IMR-90 (cell line): ENCODE measurements at regions not wholly inside any gene's neighbourhood (a gene's known extent, or its start where the extent isn't known, plus 50 kb on each side); places are given as distances from the start of the nearest gene placed in this dataset.

Experiments
- ATAC-seq: fragments of 200-7000 bp; cut with Tn5 transposase; 2 replicates; pipeline ENCODE4 v1.9.1; 2020; ENCODE audit warnings: low read depth, mild to moderate bottlenecking, moderate library complexity
- BruUV-seq: library from RNA; stranded (reverse); fragments of 400-500 nt; replicated peaks from 2 replicates; lab custom pipeline; 2021; lab: Mats Ljungman, UMichigan
- CTCF ChIA-PET: fragments of 300-600 bp; formaldehyde crosslinking; extraction: SDS; loops from one replicate; lab custom pipeline; 2021; ENCODE audit warnings: antibody characterized with exemption; lab: Yijun Ruan, JAX
- POLR2A ChIA-PET: fragments of 300-600 bp; sonication (Branson Sonifier 250); formaldehyde crosslinking; loops from one replicate; lab custom pipeline; 2022; ENCODE audit warnings: antibody characterized with exemption; ENCODE audit not compliant: unreplicated experiment; lab: Charles Lee
- DNase-seq: peaks from one replicate; pipeline ENCODE4 v3.0.0; 2013
- H2AFZ ChIP-seq: replicated peaks from 2 replicates; pipeline ENCODE3; 2013; ENCODE audit warnings: low read length, mild to moderate bottlenecking; ENCODE audit not compliant: poor library complexity
- H2AK5ac ChIP-seq: 2 replicates; pipeline ENCODE4 v1.6.1; 2013; ENCODE audit warnings: low read depth, low read length, inconsistent platforms
- H2AK9ac ChIP-seq: replicated peaks from 2 replicates; pipeline ENCODE3; 2013; ENCODE audit warnings: mild to moderate bottlenecking, low read depth, low read length, moderate library complexity; ENCODE audit not compliant: poor library complexity
- H2BK120ac ChIP-seq: 2 replicates; pipeline ENCODE4 v1.6.1; 2013; ENCODE audit warnings: low read depth, low read length, inconsistent platforms
- H2BK15ac ChIP-seq: 3 replicates; pipeline ENCODE4 v1.6.1; 2013; ENCODE audit warnings: low read depth, low read length, inconsistent platforms
- H2BK20ac ChIP-seq: 2 replicates; pipeline ENCODE4 v1.6.1; 2013; ENCODE audit warnings: low read depth, mild to moderate bottlenecking, inconsistent platforms, low read length, moderate library complexity
- H2BK5ac ChIP-seq: 2 replicates; pipeline ENCODE4 v1.6.1; 2013; ENCODE audit warnings: mild to moderate bottlenecking, low read depth, low read length, inconsistent platforms; ENCODE audit not compliant: poor library complexity, severe bottlenecking
- H3K14ac ChIP-seq: replicated peaks from 2 replicates; pipeline ENCODE4 v1.6.1; 2013; ENCODE audit warnings: low read depth, low read length, inconsistent platforms
- H3K18ac ChIP-seq: 2 replicates; pipeline ENCODE4 v1.6.1; 2013; ENCODE audit warnings: low read depth, low read length, control low read depth
- H3K23ac ChIP-seq: 2 replicates; pipeline ENCODE4 v1.6.1; 2013; ENCODE audit warnings: low read depth, low read length, inconsistent platforms
- H3K27ac ChIP-seq: 2 replicates; pipeline ENCODE4 v1.5.1; 2013; ENCODE audit warnings: mild to moderate bottlenecking, control low read depth, low read length; ENCODE audit not compliant: insufficient read depth
- H3K27me3 ChIP-seq: 2 replicates; pipeline ENCODE4 v1.6.1; 2013; ENCODE audit warnings: low read length; ENCODE audit not compliant: control insufficient read depth, insufficient read depth
- H3K36me3 ChIP-seq: 2 replicates; pipeline ENCODE4 v1.6.1; 2013; ENCODE audit warnings: low read length, mixed read lengths; ENCODE audit not compliant: control insufficient read depth, insufficient read depth
- H3K4ac ChIP-seq: 2 replicates; pipeline ENCODE4 v1.6.1; 2013; ENCODE audit warnings: low read depth, low read length, inconsistent platforms
- H3K4me1 ChIP-seq: 2 replicates; pipeline ENCODE4 v1.6.1; 2013; ENCODE audit warnings: low read length, mixed read lengths; ENCODE audit not compliant: control insufficient read depth, insufficient read depth
- H3K4me2 ChIP-seq: 2 replicates; pipeline ENCODE4 v1.6.1; 2013; ENCODE audit warnings: low read depth, mild to moderate bottlenecking, control low read depth, low read length, moderate library complexity
- H3K4me3 ChIP-seq: 2 replicates; pipeline ENCODE4 v1.5.1; 2013; ENCODE audit warnings: low read depth, mild to moderate bottlenecking, control low read depth, low read length, moderate library complexity; ENCODE audit not compliant: insufficient read depth
- H3K56ac ChIP-seq: 2 replicates; pipeline ENCODE4 v1.6.1; 2013; ENCODE audit warnings: low read length, inconsistent platforms; ENCODE audit not compliant: insufficient read depth; ENCODE audit errors: extremely low read depth
- H3K79me1 ChIP-seq, 2 experiments: 2 replicates each; pipeline ENCODE4 v1.6.1; 2013; ENCODE audit warnings: low read length in 2 of 2, inconsistent platforms in 1 of 2, low read depth in 1 of 2
- H3K9ac ChIP-seq: 2 replicates; pipeline ENCODE4 v1.6.1; 2013; ENCODE audit warnings: low read depth, low read length, control low read depth
- H3K9me1 ChIP-seq: 2 replicates; pipeline ENCODE4 v1.6.1; 2013; ENCODE audit warnings: low read length, inconsistent platforms; ENCODE audit not compliant: insufficient read depth
- H3K9me3 ChIP-seq: 2 replicates; pipeline ENCODE4 v1.6.1; 2013; ENCODE audit warnings: low read length; ENCODE audit not compliant: control insufficient read depth, insufficient read depth
- H4K20me1 ChIP-seq: 2 replicates; pipeline ENCODE4 v1.6.1; 2013; ENCODE audit warnings: low read length, inconsistent platforms; ENCODE audit not compliant: insufficient read depth
- H4K5ac ChIP-seq: 2 replicates; pipeline ENCODE4 v1.6.1; 2013; ENCODE audit warnings: mild to moderate bottlenecking, low read depth, low read length, control low read depth
- H4K8ac ChIP-seq, 2 experiments: 2 replicates each; pipeline ENCODE4 v1.6.1; 2013; ENCODE audit warnings: low read depth in 2 of 2, low read length in 2 of 2, control low read depth in 1 of 2, inconsistent platforms in 1 of 2
- H4K91ac ChIP-seq: 2 replicates; pipeline ENCODE4 v1.6.1; 2013; ENCODE audit warnings: low read depth, low read length, inconsistent platforms; ENCODE audit not compliant: insufficient read depth
- BHLHE40 ChIP-seq: fragments of 150-350 bp; IDR thresholded peaks from 2 replicates; pipeline ENCODE4 v1.6.1; 2016; ENCODE audit warnings: mild to moderate bottlenecking, low read depth, low read length
- CEBPB ChIP-seq: IDR thresholded peaks from 2 replicates; pipeline ENCODE4 v1.6.1; 2012; ENCODE audit warnings: low read depth, low read length, improper control_type of control experiment
- ELK1 ChIP-seq: fragments of 150-350 bp; IDR thresholded peaks from 2 replicates; pipeline ENCODE4 v1.6.1; 2016; ENCODE audit warnings: low read depth, mild to moderate bottlenecking, low read length, moderate library complexity, borderline replicate concordance
- FOS ChIP-seq: fragments of 150-350 bp; IDR thresholded peaks from 2 replicates; pipeline ENCODE4 v1.6.1; 2016; ENCODE audit warnings: low read depth, low read length
- MAFK ChIP-seq: IDR thresholded peaks from 2 replicates; pipeline ENCODE4 v1.6.1; 2012; ENCODE audit warnings: low read depth, low read length, improper control_type of control experiment
- WGBS, 2 experiments: methylation state at CpG; one replicate each; pipeline versions ENCODE4 v1.1.5 to v1.1.7; 2013; ENCODE audit warnings: missing lambda C conversion rate in 2 of 2; ENCODE audit not compliant: insufficient read length in 1 of 2; ENCODE audit errors: extremely low coverage in 2 of 2; 5-methylcytosine and 5-hydroxymethylcytosine counted together
- dilution Hi-C: fragments of 300-500 bp; cut with HindIII; formaldehyde crosslinking; loops from one replicate; pipeline ENCODE4 v1.14.3; 2018; ENCODE audit warnings: low sequenced_read_pairs; ENCODE audit not compliant: unreplicated experiment
- in situ Hi-C: fragments of 300-500 bp; cut with MboI; formaldehyde crosslinking; loops from 3 replicates; pipeline ENCODE4 v1.14.3; 2019; ENCODE audit warnings: low sequenced_read_pairs, inconsistent platforms, mixed read lengths
- intact Hi-C: fragments of 100-400 bp; cut with micrococcal nuclease; formaldehyde crosslinking; loops from 2 replicates; pipeline ENCODE4 v1.10.0; 2022

DNA sequence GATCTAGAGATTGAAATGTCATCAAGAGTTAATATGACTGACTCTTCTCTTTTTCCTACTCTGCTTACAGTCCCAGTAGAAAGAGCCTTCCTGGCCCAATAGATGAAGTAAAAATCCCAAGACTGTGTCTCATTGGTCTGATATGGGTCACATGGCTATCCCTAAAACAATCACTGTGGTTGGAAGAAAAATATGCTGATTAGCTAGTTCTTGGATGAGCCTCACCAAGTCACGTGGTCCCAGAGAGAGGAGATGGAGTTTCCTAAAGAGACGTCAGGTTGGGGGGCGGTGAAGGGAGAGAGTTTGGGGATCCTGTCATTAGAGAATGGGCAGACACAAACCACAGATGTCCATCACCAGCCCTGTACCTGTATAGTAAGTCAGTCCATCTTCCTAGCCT, 466.3 kb downstream of the HAPSTR1 start:
- Histone ChIP-seq H3K27ac (no peak overlapping the region), H4K91ac (no peak overlapping the region), H3K4me2 (no peak overlapping the region), H3K9me1 (no peaks in the 10 kb centered on the region), H3K4me1 (no peaks in the 10 kb centered on the region), H4K5ac (no peak overlapping the region), H4K8ac (no peak overlapping the region), H3K4ac (no peak overlapping the region), H3K18ac (no peak overlapping the region), H2BK5ac (no peak overlapping the region), H3K56ac (no peak overlapping the region), H2AK5ac (no peak overlapping the region), H4K20me1 (no peaks in the 10 kb centered on the region), H3K27me3 (no peaks in the 10 kb centered on the region), H2AK9ac (no peak overlapping the region), H3K14ac (no peak overlapping the region), H3K23ac (no peak overlapping the region), H3K9me3 (peaks cover 17% of the 10 kb centered on the region), H2AFZ (no peak overlapping the region), H3K79me1 (no peaks in the 10 kb centered on the region), H3K9ac (no peak overlapping the region), H2BK15ac (no peak overlapping the region), H2BK120ac (no peak overlapping the region), H3K36me3 (no peaks in the 10 kb centered on the region), H3K4me3 (no peak overlapping the region), H2BK20ac (no peak overlapping the region)
- intact Hi-C loops: no loop called here
- no TSS peak for BruUV-seq
- no CpG with 5 or more reads among the region's 3 CpGs for WGBS, 2 experiments
- dilution Hi-C loops: no loop called here
- TF ChIP-seq MAFK: no peak
- TF ChIP-seq BHLHE40: no peak
- no peak for TF ChIP-seq ELK1
- no peak for TF ChIP-seq CEBPB
- no peak for TF ChIP-seq FOS
- ChIA-PET CTCF (no interaction called here), POLR2A (no interaction called here)
- ATAC-seq (no peak), DNase-seq (no peak)
- in situ Hi-C loops: no loop called here
